HG02884 (cell line): ENCODE measurements at regions not wholly inside any gene's neighbourhood (a gene's known extent, or its start where the extent isn't known, plus 50 kb on each side); places are given as distances from the start of the nearest gene placed in this dataset.

Experiments used
- ATAC-seq: cut with Tn5 transposase; IDR thresholded peaks from one replicate; pipeline ENCODE4 v1.9.1; 2021; ENCODE audit warnings: mild to moderate bottlenecking, moderate library complexity; ENCODE audit not compliant: unreplicated experiment

- no peak for ATAC-seq
Measured at GRCh38 chr3:187947927-187948682, 202.8 kb upstream of the BCL6 start.

GRCh38 chr3:187949093-187949820 is 204.0 kb upstream of the BCL6 start:
- no peak for ATAC-seq

- no peak for ATAC-seq
Measured at GRCh38 chr3:187950671-187951070, 203.3 kb upstream of the LPP start.

- ATAC-seq = no peak
Measured at GRCh38 chr3:187951452-187952190, 202.3 kb upstream of the LPP start.

- no peak for ATAC-seq
Measured at GRCh38 chr3:187952849-187953248, 201.1 kb upstream of the LPP start.

GRCh38 chr3:187954516-187954872 is 199.5 kb upstream of the LPP start:
- no peak for ATAC-seq

- ATAC-seq = no peak
Measured at GRCh38 chr3:187954873-187955586, 198.9 kb upstream of the LPP start.

GRCh38 chr3:187955587-187955952 is 198.4 kb upstream of the LPP start:
- no peak for ATAC-seq

- no peak for ATAC-seq
Measured at GRCh38 chr3:187957165-187957581, 196.8 kb upstream of the LPP start.

GRCh38 chr3:187957582-187957981 is 196.4 kb upstream of the LPP start:
- ATAC-seq = no peak

- ATAC-seq = peak; percentile 50
Measured at GRCh38 chr3:187958432-187959003, 195.4 kb upstream of the LPP start.

GRCh38 chr3:187960820-187961219 is 193.1 kb upstream of the LPP start:
- no peak for ATAC-seq

GRCh38 chr3:187961366-187961765 is 192.6 kb upstream of the LPP start:
- ATAC-seq = no peak

GRCh38 chr3:187963003-187963676 is 190.8 kb upstream of the LPP start:
- ATAC-seq = no peak

- ATAC-seq = no peak
Measured at GRCh38 chr3:187963677-187964385, 190.1 kb upstream of the LPP start.

GRCh38 chr3:187964760-187965159 is 189.2 kb upstream of the LPP start:
- no peak for ATAC-seq

GRCh38 chr3:187966096-187966495 is 187.9 kb upstream of the LPP start:
- ATAC-seq = no peak

GRCh38 chr3:187966636-187967406 is 187.1 kb upstream of the LPP start:
- no peak for ATAC-seq

- ATAC-seq = no peak
Measured at GRCh38 chr3:187967993-187968392, 186.0 kb upstream of the LPP start.
